Activated B cell treated with CpG ODN at 0.5 μM for 24 hours (primary cell): ENCODE measurements at regions not wholly inside any gene's neighbourhood (a gene's known extent, or its start where the extent isn't known, plus 50 kb on each side); places are given as distances from the start of the nearest gene placed in this dataset.

Source experiments
- ATAC-seq: fragments of 200-7000 bp; cut with Tn5 transposase; one replicate; pipeline ENCODE4 v1.10.0; 2021; ENCODE audit warnings: low read depth, mild to moderate bottlenecking, moderate library complexity
- CTCF ChIA-PET: fragments of 350-600 bp; sonication (Branson Sonifier 250); formaldehyde crosslinking; loops from one replicate; lab custom pipeline; 2021; ENCODE audit warnings: antibody characterized with exemption; lab: Charles Lee
- POLR2A ChIA-PET: fragments of 350-600 bp; sonication (Branson Sonifier 250); formaldehyde crosslinking; loops from one replicate; lab custom pipeline; 2021; ENCODE audit warnings: antibody characterized with exemption; lab: Charles Lee
- DNase-seq: peaks from one replicate; pipeline ENCODE4 v3.0.0; 2022
- H3K27ac Mint-ChIP-seq: one replicate; pipeline ENCODE4 v1.8.0; 2020; ENCODE audit warnings: mixed read lengths
- H3K27me3 Mint-ChIP-seq: one replicate; pipeline ENCODE4 v1.8.0; 2021; ENCODE audit warnings: mixed read lengths
- H3K36me3 Mint-ChIP-seq: one replicate; pipeline ENCODE4 v1.8.0; 2021; ENCODE audit warnings: low read depth, mixed read lengths
- H3K4me1 Mint-ChIP-seq: one replicate; pipeline ENCODE4 v1.8.0; 2021; ENCODE audit warnings: mixed read lengths
- H3K4me3 Mint-ChIP-seq: one replicate; pipeline ENCODE4 v1.8.0; 2020; ENCODE audit warnings: mild to moderate bottlenecking, mixed read lengths
- H3K9me3 Mint-ChIP-seq: one replicate; pipeline ENCODE4 v1.8.0; 2020; ENCODE audit warnings: mixed read lengths
- intact Hi-C: fragments of 100-400 bp; cut with micrococcal nuclease; formaldehyde crosslinking; loops from one replicate; pipeline ENCODE4 v1.15.1; 2024
- TF ChIP-seq, protein P1 (sequence below): fragments of 200-600 bp; IDR thresholded peaks from one replicate; pipeline ENCODE4 v1.8.0; 2022; ENCODE audit warnings: antibody characterized with exemption, mild to moderate bottlenecking

- no peaks in the 10 kb centered on the region for H3K4me1 Mint-ChIP-seq
- POLR2A ChIA-PET: no interaction called here
- H3K36me3 Mint-ChIP-seq: no peaks in the 10 kb centered on the region
- H3K9me3 Mint-ChIP-seq: no peaks in the 10 kb centered on the region
- DNase-seq (no peak), ATAC-seq (no peak)
- CTCF ChIA-PET: no interaction called here
- no peak overlapping the region for H3K27ac Mint-ChIP-seq
- H3K27me3 Mint-ChIP-seq: no peaks in the 10 kb centered on the region
- intact Hi-C loops: no loop called here
- TF ChIP-seq, protein P1, sequence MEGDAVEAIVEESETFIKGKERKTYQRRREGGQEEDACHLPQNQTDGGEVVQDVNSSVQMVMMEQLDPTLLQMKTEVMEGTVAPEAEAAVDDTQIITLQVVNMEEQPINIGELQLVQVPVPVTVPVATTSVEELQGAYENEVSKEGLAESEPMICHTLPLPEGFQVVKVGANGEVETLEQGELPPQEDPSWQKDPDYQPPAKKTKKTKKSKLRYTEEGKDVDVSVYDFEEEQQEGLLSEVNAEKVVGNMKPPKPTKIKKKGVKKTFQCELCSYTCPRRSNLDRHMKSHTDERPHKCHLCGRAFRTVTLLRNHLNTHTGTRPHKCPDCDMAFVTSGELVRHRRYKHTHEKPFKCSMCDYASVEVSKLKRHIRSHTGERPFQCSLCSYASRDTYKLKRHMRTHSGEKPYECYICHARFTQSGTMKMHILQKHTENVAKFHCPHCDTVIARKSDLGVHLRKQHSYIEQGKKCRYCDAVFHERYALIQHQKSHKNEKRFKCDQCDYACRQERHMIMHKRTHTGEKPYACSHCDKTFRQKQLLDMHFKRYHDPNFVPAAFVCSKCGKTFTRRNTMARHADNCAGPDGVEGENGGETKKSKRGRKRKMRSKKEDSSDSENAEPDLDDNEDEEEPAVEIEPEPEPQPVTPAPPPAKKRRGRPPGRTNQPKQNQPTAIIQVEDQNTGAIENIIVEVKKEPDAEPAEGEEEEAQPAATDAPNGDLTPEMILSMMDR: no peak
- no peak overlapping the region for H3K4me3 Mint-ChIP-seq
Measured at GRCh38 chr6:1251198-1252155, 60.4 kb upstream of the FOXQ1 start.

DNA sequence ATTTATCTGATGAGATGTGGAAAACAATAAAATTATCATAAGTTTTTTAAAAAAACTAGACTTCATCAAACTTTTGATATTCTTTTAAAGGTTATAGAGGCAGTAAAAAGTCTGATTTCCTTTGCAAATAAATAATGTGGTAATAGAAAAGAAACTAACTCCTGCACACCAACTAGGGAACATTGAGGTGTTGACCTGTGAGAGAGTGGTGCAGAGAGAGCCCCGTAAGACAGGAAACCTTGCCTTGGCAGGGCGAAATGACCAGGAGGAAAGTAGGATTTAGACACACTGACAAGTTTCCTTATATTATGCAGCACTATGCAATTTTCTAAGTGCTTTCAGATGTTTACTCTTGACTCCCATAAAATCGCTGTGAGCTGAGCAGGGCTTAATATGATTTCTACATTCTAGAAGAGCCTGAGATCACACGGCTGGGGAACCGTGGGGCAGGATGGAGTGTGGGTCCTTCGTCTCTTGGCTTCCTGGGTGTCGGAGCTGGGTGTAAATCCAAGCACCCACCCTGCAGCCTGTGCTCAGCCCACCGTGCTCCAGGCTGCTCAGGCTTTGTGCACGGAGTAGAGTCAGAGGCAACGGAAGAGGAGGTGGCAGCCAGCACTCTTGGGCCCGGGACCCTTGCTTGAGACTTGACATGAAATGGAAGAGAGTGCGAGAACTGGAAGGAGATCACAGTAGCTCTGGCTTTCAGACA, 61.3 kb upstream of the FOXQ1 start:
- no peak for DNase-seq
- ChIA-PET POLR2A (no interaction called here), CTCF (no interaction called here)
- no peak overlapping the region for H3K4me3 Mint-ChIP-seq
- no peak for ATAC-seq
- TF ChIP-seq, protein P1: no peak
- no peaks in the 10 kb centered on the region for H3K4me1 Mint-ChIP-seq
- intact Hi-C loops: no loop called here
- H3K27ac Mint-ChIP-seq: no peak overlapping the region
- no peaks in the 10 kb centered on the region for H3K9me3 Mint-ChIP-seq
- no peaks in the 10 kb centered on the region for H3K27me3 Mint-ChIP-seq
- no peaks in the 10 kb centered on the region for H3K36me3 Mint-ChIP-seq

GRCh38 chr6:1247894-1248293, 64.0 kb upstream of the FOXQ1 start:
- intact Hi-C loops: no loop called here
- H3K4me3 Mint-ChIP-seq: no peak overlapping the region
- ChIA-PET POLR2A (no interaction called here), CTCF (no interaction called here)
- no peaks in the 10 kb centered on the region for H3K36me3 Mint-ChIP-seq
- peaks cover 5% of the 10 kb centered on the region for H3K27me3 Mint-ChIP-seq
- ATAC-seq: no peak
- no peak for DNase-seq
- no peaks in the 10 kb centered on the region for H3K4me1 Mint-ChIP-seq
- no peak overlapping the region for H3K27ac Mint-ChIP-seq
- TF ChIP-seq, protein P1: no peak
- no peaks in the 10 kb centered on the region for H3K9me3 Mint-ChIP-seq

- no peak for ATAC-seq
- ChIA-PET CTCF (no interaction called here), POLR2A (no interaction called here)
- Mint-ChIP-seq H3K27ac (no peak overlapping the region), H3K4me1 (no peaks in the 10 kb centered on the region), H3K9me3 (no peaks in the 10 kb centered on the region), H3K36me3 (no peaks in the 10 kb centered on the region), H3K27me3 (peaks cover 5% of the 10 kb centered on the region), H3K4me3 (no peak overlapping the region)
- TF ChIP-seq, protein P1: no peak
- intact Hi-C loops: no loop called here
- DNase-seq: no peak
Measured at GRCh38 chr6:1247056-1247455, 64.8 kb upstream of the FOXQ1 start.

- Mint-ChIP-seq H3K9me3 (no peaks in the 10 kb centered on the region), H3K4me1 (no peaks in the 10 kb centered on the region), H3K27me3 (peaks cover 7% of the 10 kb centered on the region), H3K27ac (no peak overlapping the region), H3K4me3 (no peak overlapping the region), H3K36me3 (no peaks in the 10 kb centered on the region)
- intact Hi-C loops: no loop called here
- ChIA-PET CTCF (no interaction called here), POLR2A (no interaction called here)
- DNase-seq (no peak), ATAC-seq (no peak)
- TF ChIP-seq, protein P1: no peak
Measured at GRCh38 chr6:1244941-1245340, 67.0 kb upstream of the FOXQ1 start.
